ENCODE measurements at regions not wholly inside any gene's neighbourhood (a gene's known extent, or its start where the extent isn't known, plus 50 kb on each side); places are given as distances from the start of the nearest gene placed in this dataset.

- ChIA-PET CTCF (no interaction called here), POLR2A (no interaction called here)
- no peak for TF ChIP-seq CTCF (IDR thresholded peaks at IDR 0.05; ENCODE audit: control extremely low read depth, extremely low read depth, low read depth, missing control alignments)
- no peak for DNase-seq (ENCODE audit: extremely low spot score)
These were observed 377.8 kb downstream of the PPP4R3C start for GRCh38 chrX:27085346-27085745.

GRCh38 chrX:27078371-27078770 is 384.8 kb downstream of the PPP4R3C start:
- no peak for DNase-seq (ENCODE audit: extremely low spot score)
- POLR2A ChIA-PET = no interaction called here
- TF ChIP-seq CTCF (IDR thresholded peaks at IDR 0.05; ENCODE audit: control extremely low read depth, extremely low read depth, low read depth, missing control alignments) = no peak
- CTCF ChIA-PET = no interaction called here

GRCh38 chrX:27057883-27058282 is 405.3 kb downstream of the PPP4R3C start:
- CTCF ChIA-PET = no interaction called here
- no peak for TF ChIP-seq CTCF (IDR thresholded peaks at IDR 0.05; ENCODE audit: control extremely low read depth, extremely low read depth, low read depth, missing control alignments)
- POLR2A ChIA-PET = no interaction called here
- DNase-seq (ENCODE audit: extremely low spot score) = no peak

- CTCF ChIA-PET = no interaction called here
- POLR2A ChIA-PET = no interaction called here
- no peak for TF ChIP-seq CTCF (IDR thresholded peaks at IDR 0.05; ENCODE audit: control extremely low read depth, extremely low read depth, low read depth, missing control alignments)
- DNase-seq (ENCODE audit: extremely low spot score) = no peak
These were observed 423.8 kb downstream of the PPP4R3C start for GRCh38 chrX:27039332-27039731.

GRCh38 chrX:27008486-27008885 is 454.7 kb downstream of the PPP4R3C start:
- CTCF ChIA-PET = no interaction called here
- POLR2A ChIA-PET = no interaction called here
- DNase-seq (ENCODE audit: extremely low spot score) = no peak
- no peak for TF ChIP-seq CTCF (IDR thresholded peaks at IDR 0.05; ENCODE audit: control extremely low read depth, extremely low read depth, low read depth, missing control alignments)

- CTCF ChIA-PET = no interaction called here
- POLR2A ChIA-PET = no interaction called here
- no peak for DNase-seq (ENCODE audit: extremely low spot score)
These were observed 463.5 kb downstream of the PPP4R3C start for GRCh38 chrX:26999634-27000033.

More at GRCh38 chrX:26999634-27000033, 463.5 kb downstream of the PPP4R3C start:
- no peak for TF ChIP-seq CTCF (IDR thresholded peaks at IDR 0.05; ENCODE audit: control extremely low read depth, extremely low read depth, low read depth, missing control alignments)

All from GM10248 (cell line).